ENCODE measurements at regions not wholly inside any gene's neighbourhood (a gene's known extent, or its start where the extent isn't known, plus 50 kb on each side); places are given as distances from the start of the nearest gene placed in this dataset.

GRCh38 chr10:9781666-9782065 lies 1236.0 kb upstream of the CELF2 start:
- Histone ChIP-seq H3K9ac (ENCODE audit: low read depth, low read length) (no peak overlapping the region), H3K23ac (ENCODE audit: low read depth, low read length) (no peak overlapping the region), H3K4ac (ENCODE audit: low read depth, low read length) (no peak overlapping the region), H3K18ac (ENCODE audit: low read depth, low read length) (no peak overlapping the region), H3K56ac (ENCODE audit: extremely low read depth, insufficient read depth, low read length) (no peak overlapping the region), H2BK120ac (ENCODE audit: low read depth, low read length) (no peak overlapping the region), H3K9me1 (ENCODE audit: insufficient read depth, low read length) (no peaks in the 10 kb centered on the region), H4K91ac (ENCODE audit: insufficient read depth, low read depth, low read length) (no peak overlapping the region), H4K5ac (ENCODE audit: low read depth, low read length) (no peak overlapping the region), H2AFZ (replicated peaks; ENCODE audit: low read length, poor library complexity) (no peak overlapping the region), H3K14ac (replicated peaks; ENCODE audit: low read depth, low read length) (no peak overlapping the region), H3K4me2 (ENCODE audit: low read depth, low read length) (no peak overlapping the region), H3K27ac (ENCODE audit: insufficient read depth, low read length) (no peak overlapping the region), H2AK5ac (ENCODE audit: low read depth, low read length) (no peak overlapping the region), H3K36me3 (ENCODE audit: control insufficient read depth, insufficient read depth, low read length) (no peaks in the 10 kb centered on the region), H3K4me3 (ENCODE audit: insufficient read depth, low read depth, low read length) (no peak overlapping the region), H3K4me1 (ENCODE audit: control insufficient read depth, insufficient read depth, low read length) (0 out of 2 replicates have a peak, but pooled peaks cover 2% of the 10 kb centered on the region), H2BK20ac (ENCODE audit: low read depth, low read length) (no peak overlapping the region), H2AK9ac (replicated peaks; ENCODE audit: low read depth, low read length, poor library complexity) (no peak overlapping the region), H2BK15ac (ENCODE audit: low read depth, low read length) (no peak overlapping the region), H3K9me3 (ENCODE audit: control insufficient read depth, insufficient read depth, low read length) (no peaks in the 10 kb centered on the region), H4K8ac (ENCODE audit: low read depth in 2 of 2, low read length in 2 of 2) (no peak overlapping the region), H3K27me3 (ENCODE audit: control insufficient read depth, insufficient read depth, low read length) (no peaks in the 10 kb centered on the region), H4K20me1 (ENCODE audit: insufficient read depth, low read length) (no peaks in the 10 kb centered on the region), H2BK5ac (ENCODE audit: low read depth, low read length, poor library complexity, severe bottlenecking) (no peak overlapping the region), H3K79me1 (ENCODE audit: low read depth in 1 of 2, low read length in 2 of 2) (no peaks in the 10 kb centered on the region)
- intact Hi-C loops (cut with micrococcal nuclease): no loop called here
- dilution Hi-C loops (cut with HindIII; ENCODE audit: low sequenced_read_pairs, unreplicated experiment): no loop called here
- POLR2A ChIA-PET (ENCODE audit: unreplicated experiment): no interaction called here
- no TSS peak for BruUV-seq (replicated peaks)
- in situ Hi-C loops (cut with MboI; ENCODE audit: low sequenced_read_pairs): no loop called here
- WGBS, 2 experiments (ENCODE audit: extremely low coverage in 2 of 2, insufficient read length in 1 of 2): no CpG with 5 or more reads among the region's 2 CpGs
- TF ChIP-seq ELK1 (IDR thresholded peaks at IDR 0.05; ENCODE audit: borderline replicate concordance, low read depth, low read length) (no peak), NFE2L2 (IDR thresholded peaks at IDR 0.05; ENCODE audit: low read depth, low read length) (no peak), POLR2A (IDR thresholded peaks at IDR 0.05; ENCODE audit: low read depth, low read length) (no peak), SMC3 (IDR thresholded peaks at IDR 0.05; ENCODE audit: low read depth, low read length) (no peak), CTCF (conservative IDR thresholded peaks at IDR 0.05; ENCODE audit: low read depth, low read length) (no peak), RCOR1 (IDR thresholded peaks at IDR 0.05; ENCODE audit: insufficient replicate concordance, low read length) (no peak), MAZ (IDR thresholded peaks at IDR 0.05; ENCODE audit: borderline replicate concordance, low read depth, low read length) (no peak), BHLHE40 (IDR thresholded peaks at IDR 0.05; ENCODE audit: low read depth, low read length) (no peak), RFX5 (IDR thresholded peaks at IDR 0.05; ENCODE audit: low read depth, low read length) (no peak), MAFK (IDR thresholded peaks at IDR 0.05; ENCODE audit: low read depth, low read length) (no peak), CEBPB (IDR thresholded peaks at IDR 0.05; ENCODE audit: low read depth, low read length) (no peak), FOS (IDR thresholded peaks at IDR 0.05; ENCODE audit: low read depth, low read length) (no peak), MXI1 (IDR thresholded peaks at IDR 0.05; ENCODE audit: borderline replicate concordance, low read depth, low read length) (no peak)
- TF ChIP-seq, protein P1, sequence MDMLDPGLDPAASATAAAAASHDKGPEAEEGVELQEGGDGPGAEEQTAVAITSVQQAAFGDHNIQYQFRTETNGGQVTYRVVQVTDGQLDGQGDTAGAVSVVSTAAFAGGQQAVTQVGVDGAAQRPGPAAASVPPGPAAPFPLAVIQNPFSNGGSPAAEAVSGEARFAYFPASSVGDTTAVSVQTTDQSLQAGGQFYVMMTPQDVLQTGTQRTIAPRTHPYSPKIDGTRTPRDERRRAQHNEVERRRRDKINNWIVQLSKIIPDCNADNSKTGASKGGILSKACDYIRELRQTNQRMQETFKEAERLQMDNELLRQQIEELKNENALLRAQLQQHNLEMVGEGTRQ (IDR thresholded peaks at IDR 0.05; ENCODE audit: low read depth, low read length): no peak
- CTCF ChIA-PET: no interaction called here
- peak; percentile 77; the same call in 1 of the 2 replicates for ATAC-seq (ENCODE audit: low read depth)
- peak; percentile 65 for DNase-seq

Data from IMR-90 (cell line).